ENCODE measurements at regions not wholly inside any gene's neighbourhood (a gene's known extent, or its start where the extent isn't known, plus 50 kb on each side); places are given as distances from the start of the nearest gene placed in this dataset.

GRCh38 chr3:152557302-152557999 lies 277.5 kb upstream of the P2RY1 start:
- H3K36me3 ChIP-seq (ENCODE audit: control insufficient read depth in 1 of 2, insufficient read depth in 2 of 2, low read depth in 1 of 2, low read length in 2 of 2): no peaks in the 10 kb centered on the region

GRCh38 chr3:152558386-152558785 lies 276.5 kb upstream of the P2RY1 start:
- Histone ChIP-seq H4K8ac (ENCODE audit: low read length) (peak overlapping the region; percentile 24), H2AK5ac (ENCODE audit: low read length, severe bottlenecking) (no peak overlapping the region), H3K18ac (ENCODE audit: low read depth in 1 of 2, low read length in 2 of 2) (no peak overlapping the region), H3K27me3 (ENCODE audit: control insufficient read depth in 1 of 2, insufficient read depth in 1 of 2, low read length in 2 of 2) (no peaks in the 10 kb centered on the region), H2BK12ac (ENCODE audit: low read length in 2 of 2) (no peak overlapping the region), H3K79me1 (replicated peaks; ENCODE audit: low read length, poor library complexity, severe bottlenecking) (no peaks in the 10 kb centered on the region), H2AFZ (ENCODE audit: low read depth, low read length) (no peak overlapping the region), H3K9me3 (ENCODE audit: control insufficient read depth, low read length) (no peaks in the 10 kb centered on the region), H3K27ac (ENCODE audit: low read length, poor library complexity, severe bottlenecking) (no peak overlapping the region), H3K14ac (ENCODE audit: low read length in 2 of 2) (no peak overlapping the region), H3K23ac (ENCODE audit: low read length in 2 of 2) (no peak overlapping the region), H4K91ac (ENCODE audit: low read length) (no peak overlapping the region), H2BK15ac (ENCODE audit: low read depth, poor library complexity, severe bottlenecking) (no peak overlapping the region), H3K4me1 (ENCODE audit: control insufficient read depth, insufficient read depth, low read depth, low read length) (no peaks in the 10 kb centered on the region), H2BK5ac (ENCODE audit: low read depth, low read length, poor library complexity, severe bottlenecking) (no peak overlapping the region), H3K4me2 (ENCODE audit: low read length, poor library complexity, severe bottlenecking) (no peak overlapping the region), H3K9ac (ENCODE audit: low read length) (no peak overlapping the region), H2BK120ac (ENCODE audit: low read depth, low read length) (no peak overlapping the region), H3K4me3 (ENCODE audit: insufficient read depth in 1 of 2, low read depth in 1 of 2, low read length in 2 of 2) (no peak overlapping the region), H3K4ac (ENCODE audit: low read depth in 1 of 2, low read length in 2 of 2) (no peak overlapping the region), H3K36me3 (ENCODE audit: control insufficient read depth in 1 of 2, insufficient read depth in 2 of 2, low read depth in 1 of 2, low read length in 2 of 2) (no peaks in the 10 kb centered on the region)
- WGBS: no CpG with 5 or more reads among the region's 1 CpG
- DNase-seq: no peak

More at GRCh38 chr3:152557302-152557999, 277.5 kb upstream of the P2RY1 start:
- Histone ChIP-seq H4K8ac (ENCODE audit: low read length) (no peak overlapping the region), H3K4me3 (ENCODE audit: insufficient read depth in 1 of 2, low read depth in 1 of 2, low read length in 2 of 2) (peak overlapping the region in 1 of 2 experiments; percentile 32), H3K4ac (ENCODE audit: low read depth in 1 of 2, low read length in 2 of 2) (peak overlapping the region in 1 of 2 experiments; percentile 62), H3K9ac (ENCODE audit: low read length) (no peak overlapping the region), H2BK5ac (ENCODE audit: low read depth, low read length, poor library complexity, severe bottlenecking) (no peak overlapping the region), H3K18ac (ENCODE audit: low read depth in 1 of 2, low read length in 2 of 2) (peak overlapping the region in 1 of 2 experiments; percentile 79), H4K91ac (ENCODE audit: low read length) (peak overlapping the region; percentile 50), H3K23ac (ENCODE audit: low read length in 2 of 2) (no peak overlapping the region), H3K14ac (ENCODE audit: low read length in 2 of 2) (no peak overlapping the region), H2BK15ac (ENCODE audit: low read depth, poor library complexity, severe bottlenecking) (no peak overlapping the region), H3K27ac (ENCODE audit: low read length, poor library complexity, severe bottlenecking) (no peak overlapping the region), H3K79me1 (replicated peaks; ENCODE audit: low read length, poor library complexity, severe bottlenecking) (no peaks in the 10 kb centered on the region), H2AK5ac (ENCODE audit: low read length, severe bottlenecking) (no peak overlapping the region), H3K4me1 (ENCODE audit: control insufficient read depth, insufficient read depth, low read depth, low read length) (no peaks in the 10 kb centered on the region), H2BK120ac (ENCODE audit: low read depth, low read length) (peak overlapping the region; percentile 54), H2AFZ (ENCODE audit: low read depth, low read length) (no peak overlapping the region), H2BK12ac (ENCODE audit: low read length in 2 of 2) (peak overlapping the region; percentile 72 to 98), H3K4me2 (ENCODE audit: low read length, poor library complexity, severe bottlenecking) (no peak overlapping the region), H3K27me3 (ENCODE audit: control insufficient read depth in 1 of 2, insufficient read depth in 1 of 2, low read length in 2 of 2) (no peaks in the 10 kb centered on the region), H3K9me3 (ENCODE audit: control insufficient read depth, low read length) (no peaks in the 10 kb centered on the region)
- 55% methylated on average over 2 of the region's 2 CpGs for WGBS
- no peak for DNase-seq

- no peak overlapping the region for H2BK15ac ChIP-seq (ENCODE audit: low read depth, poor library complexity, severe bottlenecking)
- H2BK12ac ChIP-seq (ENCODE audit: low read length in 2 of 2): peak overlapping the region in 1 of 2 experiments; percentile 29
- DNase-seq: no peak
- H3K4me2 ChIP-seq (ENCODE audit: low read length, poor library complexity, severe bottlenecking): no peak overlapping the region
- H3K36me3 ChIP-seq (ENCODE audit: control insufficient read depth in 1 of 2, insufficient read depth in 2 of 2, low read depth in 1 of 2, low read length in 2 of 2): no peaks in the 10 kb centered on the region
- no peaks in the 10 kb centered on the region for H3K4me1 ChIP-seq (ENCODE audit: control insufficient read depth, insufficient read depth, low read depth, low read length)
- H2BK5ac ChIP-seq (ENCODE audit: low read depth, low read length, poor library complexity, severe bottlenecking): no peak overlapping the region
- no peaks in the 10 kb centered on the region for H3K9me3 ChIP-seq (ENCODE audit: control insufficient read depth, low read length)
- peak overlapping the region; percentile 80 for H4K91ac ChIP-seq (ENCODE audit: low read length)
- no peaks in the 10 kb centered on the region for H3K27me3 ChIP-seq (ENCODE audit: control insufficient read depth in 1 of 2, insufficient read depth in 1 of 2, low read length in 2 of 2)
- H2AK5ac ChIP-seq (ENCODE audit: low read length, severe bottlenecking): no peak overlapping the region
- H3K79me1 ChIP-seq (replicated peaks; ENCODE audit: low read length, poor library complexity, severe bottlenecking): no peaks in the 10 kb centered on the region
- H3K18ac ChIP-seq (ENCODE audit: low read depth in 1 of 2, low read length in 2 of 2): peak overlapping the region in 1 of 2 experiments; percentile 64
- H3K4me3 ChIP-seq (ENCODE audit: insufficient read depth in 1 of 2, low read depth in 1 of 2, low read length in 2 of 2): no peak overlapping the region
- no peak overlapping the region for H3K27ac ChIP-seq (ENCODE audit: low read length, poor library complexity, severe bottlenecking)
- WGBS: 93% methylated on average over 16 of the region's 18 CpGs
- peak overlapping the region; percentile 15 for H2BK120ac ChIP-seq (ENCODE audit: low read depth, low read length)
- H3K14ac ChIP-seq (ENCODE audit: low read length in 2 of 2): no peak overlapping the region
- H3K9ac ChIP-seq (ENCODE audit: low read length): no peak overlapping the region
- H2AFZ ChIP-seq (ENCODE audit: low read depth, low read length): no peak overlapping the region
- H3K23ac ChIP-seq (ENCODE audit: low read length in 2 of 2): no peak overlapping the region
- H3K4ac ChIP-seq (ENCODE audit: low read depth in 1 of 2, low read length in 2 of 2): no peak overlapping the region
- H4K8ac ChIP-seq (ENCODE audit: low read length): no peak overlapping the region
Measured at GRCh38 chr3:152559246-152559645, 275.7 kb upstream of the P2RY1 start.

GRCh38 chr3:152564459-152564858 lies 270.5 kb upstream of the P2RY1 start:
- no peak overlapping the region for H3K4ac ChIP-seq (ENCODE audit: low read depth in 1 of 2, low read length in 2 of 2)
- no peak overlapping the region for H3K14ac ChIP-seq (ENCODE audit: low read length in 2 of 2)
- no peaks in the 10 kb centered on the region for H3K9me3 ChIP-seq (ENCODE audit: control insufficient read depth, low read length)
- no peak overlapping the region for H3K18ac ChIP-seq (ENCODE audit: low read depth in 1 of 2, low read length in 2 of 2)
- peak; percentile 16 for DNase-seq
- H3K27me3 ChIP-seq (ENCODE audit: control insufficient read depth in 1 of 2, insufficient read depth in 1 of 2, low read length in 2 of 2): no peaks in the 10 kb centered on the region
- H2BK12ac ChIP-seq (ENCODE audit: low read length in 2 of 2): no peak overlapping the region
- H2AFZ ChIP-seq (ENCODE audit: low read depth, low read length): no peak overlapping the region
- WGBS: no CpG with 5 or more reads among the region's 1 CpG
- H2BK5ac ChIP-seq (ENCODE audit: low read depth, low read length, poor library complexity, severe bottlenecking): no peak overlapping the region
- no peak overlapping the region for H2BK15ac ChIP-seq (ENCODE audit: low read depth, poor library complexity, severe bottlenecking)
- H2AK5ac ChIP-seq (ENCODE audit: low read length, severe bottlenecking): no peak overlapping the region
- H2BK120ac ChIP-seq (ENCODE audit: low read depth, low read length): no peak overlapping the region
- H3K4me2 ChIP-seq (ENCODE audit: low read length, poor library complexity, severe bottlenecking): no peak overlapping the region
- H4K8ac ChIP-seq (ENCODE audit: low read length): no peak overlapping the region
- no peak overlapping the region for H4K91ac ChIP-seq (ENCODE audit: low read length)
- H3K9ac ChIP-seq (ENCODE audit: low read length): no peak overlapping the region
- no peak overlapping the region for H3K23ac ChIP-seq (ENCODE audit: low read length in 2 of 2)
- H3K4me3 ChIP-seq (ENCODE audit: insufficient read depth in 1 of 2, low read depth in 1 of 2, low read length in 2 of 2): no peak overlapping the region
- H3K4me1 ChIP-seq (ENCODE audit: control insufficient read depth, insufficient read depth, low read depth, low read length): no peaks in the 10 kb centered on the region
- no peak overlapping the region for H3K27ac ChIP-seq (ENCODE audit: low read length, poor library complexity, severe bottlenecking)
- H3K79me1 ChIP-seq (replicated peaks; ENCODE audit: low read length, poor library complexity, severe bottlenecking): no peaks in the 10 kb centered on the region
- H3K36me3 ChIP-seq (ENCODE audit: control insufficient read depth in 1 of 2, insufficient read depth in 2 of 2, low read depth in 1 of 2, low read length in 2 of 2): no peaks in the 10 kb centered on the region
